Neural crest cell (in vitro differentiated cells): ENCODE measurements at regions not wholly inside any gene's neighbourhood (a gene's known extent, or its start where the extent isn't known, plus 50 kb on each side); places are given as distances from the start of the nearest gene placed in this dataset.

Experiments
- DNase-seq: peaks from one replicate; pipeline ENCODE4 v3.0.0; 2021; ENCODE audit warnings: low read depth, mixed read lengths, low spot score
- H3K27ac Mint-ChIP-seq: one replicate; pipeline ENCODE4 v1.8.0; 2021; ENCODE audit warnings: mild to moderate bottlenecking, mixed read lengths; ENCODE audit not compliant: unreplicated experiment
- H3K27me3 Mint-ChIP-seq: 2 replicates; pipeline ENCODE4 v1.8.0; 2021; ENCODE audit warnings: low read depth, mild to moderate bottlenecking, mixed read lengths
- H3K36me3 Mint-ChIP-seq: 2 replicates; pipeline ENCODE4 v1.8.0; 2021; ENCODE audit warnings: low read depth, mild to moderate bottlenecking, mixed read lengths
- H3K4me1 Mint-ChIP-seq: 2 replicates; pipeline ENCODE4 v1.8.0; 2021; ENCODE audit warnings: mixed read lengths
- H3K4me3 Mint-ChIP-seq: one replicate; pipeline ENCODE4 v1.8.0; 2021; ENCODE audit warnings: mild to moderate bottlenecking, mixed read lengths
- H3K9me3 Mint-ChIP-seq: 2 replicates; pipeline ENCODE4 v1.8.0; 2021; ENCODE audit warnings: mixed read lengths
- CTCF ChIP-seq: fragments of 200-600 bp; sonication (generic); conservative IDR thresholded peaks from 2 replicates; pipeline ENCODE4 v1.5.0; 2021; ENCODE audit warnings: antibody characterized with exemption, mild to moderate bottlenecking

GRCh38 chr10:106078895-106079576, 1085.5 kb downstream of the SORCS1 start:
- TF ChIP-seq CTCF = no peak
- Mint-ChIP-seq H3K27ac (no peak overlapping the region), H3K9me3 (no peaks in the 10 kb centered on the region), H3K36me3 (no peaks in the 10 kb centered on the region), H3K4me3 (no peak overlapping the region), H3K27me3 (no peaks in the 10 kb centered on the region), H3K4me1 (no peaks in the 10 kb centered on the region)
- DNase-seq = no peak

GRCh38 chr10:106076496-106076895, 1088.0 kb downstream of the SORCS1 start:
- H3K27ac Mint-ChIP-seq = no peak overlapping the region
- H3K36me3 Mint-ChIP-seq = no peaks in the 10 kb centered on the region
- H3K27me3 Mint-ChIP-seq = no peaks in the 10 kb centered on the region
- peaks cover 4% of the 10 kb centered on the region for H3K9me3 Mint-ChIP-seq
- no peak for DNase-seq
- H3K4me1 Mint-ChIP-seq = no peaks in the 10 kb centered on the region
- H3K4me3 Mint-ChIP-seq = no peak overlapping the region
- no peak for TF ChIP-seq CTCF

GRCh38 chr10:106053061-106053460, 1111.4 kb downstream of the SORCS1 start:
- Mint-ChIP-seq H3K4me1 (peaks cover 7% of the 10 kb centered on the region), H3K4me3 (no peak overlapping the region), H3K27ac (no peak overlapping the region), H3K9me3 (no peaks in the 10 kb centered on the region), H3K36me3 (no peaks in the 10 kb centered on the region), H3K27me3 (peaks cover 2% of the 10 kb centered on the region)
- DNase-seq = no peak
- no peak for TF ChIP-seq CTCF

- Mint-ChIP-seq H3K27ac (no peak overlapping the region), H3K36me3 (no peaks in the 10 kb centered on the region), H3K9me3 (no peaks in the 10 kb centered on the region), H3K27me3 (no peaks in the 10 kb centered on the region), H3K4me1 (no peaks in the 10 kb centered on the region), H3K4me3 (no peak overlapping the region)
- TF ChIP-seq CTCF = no peak
- DNase-seq = no peak
Measured at GRCh38 chr10:106044503-106044902, 1120.0 kb downstream of the SORCS1 start.

GRCh38 chr10:106043863-106044262, 1120.6 kb downstream of the SORCS1 start:
- no peak overlapping the region for H3K4me3 Mint-ChIP-seq
- DNase-seq = no peak
- H3K9me3 Mint-ChIP-seq = no peaks in the 10 kb centered on the region
- no peaks in the 10 kb centered on the region for H3K36me3 Mint-ChIP-seq
- no peaks in the 10 kb centered on the region for H3K27me3 Mint-ChIP-seq
- no peaks in the 10 kb centered on the region for H3K4me1 Mint-ChIP-seq
- H3K27ac Mint-ChIP-seq = no peak overlapping the region
- TF ChIP-seq CTCF = no peak
